Smooth muscle cell (in vitro differentiated cells): ENCODE measurements at regions not wholly inside any gene's neighbourhood (a gene's known extent, or its start where the extent isn't known, plus 50 kb on each side); places are given as distances from the start of the nearest gene placed in this dataset.

Experiments
- DNase-seq: peaks from one replicate; lab custom pipeline; 2025; ENCODE audit not compliant: unreplicated experiment; lab: John Stamatoyannopoulos, UW
- H2AFZ ChIP-seq: fragments of 200-600 bp; sonication (generic); 2 replicates; pipeline ENCODE4 v1.6.0; 2016; ENCODE audit warnings: antibody characterized with exemption, low read depth, mild to moderate bottlenecking
- H3F3A ChIP-seq: fragments of 200-600 bp; sonication (generic); 2 replicates; pipeline ENCODE4 v1.6.0; 2017; ENCODE audit warnings: antibody characterized with exemption, low read depth
- H3K27ac ChIP-seq: fragments of 200-600 bp; sonication (generic); 2 replicates; pipeline ENCODE4 v1.5.1; 2016; ENCODE audit warnings: low read depth, mild to moderate bottlenecking
- H3K27me3 ChIP-seq: fragments of 200-600 bp; sonication (generic); 2 replicates; pipeline ENCODE4 v1.6.1; 2016; ENCODE audit warnings: low read depth, mild to moderate bottlenecking
- H3K36me3 ChIP-seq: fragments of 200-600 bp; sonication (generic); 2 replicates; pipeline ENCODE4 v1.5.1; 2016; ENCODE audit warnings: low read depth
- H3K4me1 ChIP-seq: fragments of 200-600 bp; sonication (generic); 2 replicates; pipeline ENCODE4 v1.5.1; 2016; ENCODE audit warnings: low read depth
- H3K4me2 ChIP-seq: fragments of 200-600 bp; sonication (generic); 2 replicates; pipeline ENCODE4 v1.6.0; 2016; ENCODE audit warnings: mild to moderate bottlenecking
- H3K4me3 ChIP-seq: fragments of 200-600 bp; sonication (generic); 2 replicates; pipeline ENCODE4 v1.5.1; 2016; ENCODE audit warnings: mild to moderate bottlenecking
- H3K79me2 ChIP-seq: fragments of 200-600 bp; sonication (generic); 2 replicates; pipeline ENCODE4 v1.6.0; 2016; ENCODE audit warnings: low read depth, mild to moderate bottlenecking
- H3K9ac ChIP-seq: fragments of 200-600 bp; sonication (generic); 2 replicates; pipeline ENCODE4 v1.6.0; 2016; ENCODE audit warnings: low read depth
- H3K9me3 ChIP-seq: fragments of 200-600 bp; sonication (generic); replicated peaks from 2 replicates; pipeline ENCODE4 v1.5.1; 2016; ENCODE audit warnings: low read depth
- H4K20me1 ChIP-seq: fragments of 200-600 bp; sonication (generic); 2 replicates; pipeline ENCODE4 v1.6.0; 2016; ENCODE audit warnings: low read depth
- CTCF ChIP-seq: fragments of 200-600 bp; sonication (generic); IDR thresholded peaks from 2 replicates; pipeline ENCODE4 v1.5.1; 2017; ENCODE audit warnings: borderline replicate concordance, mild to moderate bottlenecking, antibody characterized with exemption; ENCODE audit not compliant: insufficient read depth, poor library complexity, severe bottlenecking
- WGBS: methylation state at CpG from one replicate; pipeline ENCODE4 v1.1.7; 2016; ENCODE audit warnings: low lambda C conversion rate; 5-methylcytosine and 5-hydroxymethylcytosine counted together

- H3K27ac ChIP-seq, result no peak overlapping the region
- H3K4me3 ChIP-seq, result no peak overlapping the region
- H3K9ac ChIP-seq, result no peak overlapping the region
- no peak for DNase-seq
- H4K20me1 ChIP-seq, result no peaks in the 10 kb centered on the region
- H3K9me3 ChIP-seq, result no peaks in the 10 kb centered on the region
- H3K27me3 ChIP-seq, result no peaks in the 10 kb centered on the region
- H3K79me2 ChIP-seq, result no peaks in the 10 kb centered on the region
- H3K4me2 ChIP-seq, result no peak overlapping the region
- no peak overlapping the region for H2AFZ ChIP-seq
- H3F3A ChIP-seq, result no peaks in the 10 kb centered on the region
- H3K4me1 ChIP-seq, result no peaks in the 10 kb centered on the region
- no peaks in the 10 kb centered on the region for H3K36me3 ChIP-seq
- no peak for TF ChIP-seq CTCF
Observed at GRCh38 chr12:81888106-81888740, 129.1 kb upstream of the PPFIA2 start.

DNA sequence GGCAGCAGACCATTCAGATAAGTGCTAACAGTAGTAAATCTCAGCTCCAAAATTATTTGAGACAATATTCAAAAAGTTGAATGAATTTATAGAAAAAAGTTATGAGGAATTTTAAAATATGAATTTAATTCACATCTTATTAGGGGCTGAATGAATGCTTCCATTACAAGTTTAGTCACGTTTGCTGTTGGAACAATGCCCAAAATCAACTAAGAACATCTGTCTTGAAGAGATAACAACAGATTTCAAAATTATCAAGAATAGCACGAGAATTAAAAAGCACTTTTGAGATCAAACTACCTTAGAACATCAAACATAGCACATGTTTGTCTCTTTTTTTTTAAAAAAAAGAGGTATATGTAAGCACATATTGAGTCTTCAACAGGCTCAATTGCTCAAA is 115.4 kb upstream of the PPFIA2 start:
- Histone ChIP-seq H3K4me3 (no peak overlapping the region), H3K27me3 (no peaks in the 10 kb centered on the region), H4K20me1 (no peaks in the 10 kb centered on the region), H3K79me2 (no peaks in the 10 kb centered on the region), H3K4me1 (no peaks in the 10 kb centered on the region), H3K36me3 (no peaks in the 10 kb centered on the region), H3K9me3 (no peaks in the 10 kb centered on the region), H2AFZ (no peak overlapping the region), H3F3A (no peaks in the 10 kb centered on the region), H3K4me2 (no peak overlapping the region), H3K9ac (no peak overlapping the region), H3K27ac (no peak overlapping the region)
- no peak for DNase-seq
- 63% methylated on average over 2 of the region's 2 CpGs for WGBS
- no peak for TF ChIP-seq CTCF

DNA sequence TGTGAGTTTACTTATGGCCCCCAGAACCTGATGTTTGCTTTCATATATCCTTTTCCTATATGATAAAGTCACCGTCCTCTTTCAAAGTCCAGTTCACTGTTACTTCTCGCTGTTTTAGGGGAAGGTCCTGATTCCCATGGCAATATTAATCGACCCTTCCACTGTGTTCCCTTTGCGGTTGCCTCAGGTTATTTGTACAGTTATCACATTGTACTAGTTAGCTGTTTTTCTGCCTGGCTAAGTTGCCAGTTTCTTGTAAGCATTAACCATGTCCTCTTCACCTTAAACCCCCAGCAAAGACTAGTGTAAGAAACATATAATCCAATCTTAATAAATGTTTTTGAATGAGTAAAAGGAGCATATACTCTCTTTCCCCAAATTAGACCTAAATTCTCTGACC is 115.0 kb upstream of the PPFIA2 start:
- no peak for DNase-seq
- H3K9me3 ChIP-seq, result no peaks in the 10 kb centered on the region
- no peak overlapping the region for H3K27ac ChIP-seq
- no peak for TF ChIP-seq CTCF
- H3K79me2 ChIP-seq, result no peaks in the 10 kb centered on the region
- no peak overlapping the region for H3K9ac ChIP-seq
- WGBS, result 80% methylated on average over 4 of the region's 4 CpGs
- no peaks in the 10 kb centered on the region for H3K27me3 ChIP-seq
- H3F3A ChIP-seq, result no peaks in the 10 kb centered on the region
- no peak overlapping the region for H2AFZ ChIP-seq
- H3K4me1 ChIP-seq, result no peaks in the 10 kb centered on the region
- H3K36me3 ChIP-seq, result no peaks in the 10 kb centered on the region
- H4K20me1 ChIP-seq, result no peaks in the 10 kb centered on the region
- H3K4me3 ChIP-seq, result no peak overlapping the region
- H3K4me2 ChIP-seq, result no peak overlapping the region

GRCh38 chr12:81872400-81872799 is 113.2 kb upstream of the PPFIA2 start:
- no peaks in the 10 kb centered on the region for H4K20me1 ChIP-seq
- no peaks in the 10 kb centered on the region for H3K9me3 ChIP-seq
- H3K36me3 ChIP-seq, result no peaks in the 10 kb centered on the region
- H3K4me1 ChIP-seq, result no peaks in the 10 kb centered on the region
- 50% methylated on average over 1 of the region's 1 CpG for WGBS
- H3K4me2 ChIP-seq, result no peak overlapping the region
- H3K9ac ChIP-seq, result no peak overlapping the region
- no peaks in the 10 kb centered on the region for H3K79me2 ChIP-seq
- TF ChIP-seq CTCF, result no peak
- no peak overlapping the region for H3K4me3 ChIP-seq
- H3K27ac ChIP-seq, result no peak overlapping the region
- no peaks in the 10 kb centered on the region for H3F3A ChIP-seq
- no peaks in the 10 kb centered on the region for H3K27me3 ChIP-seq
- DNase-seq, result no peak
- no peak overlapping the region for H2AFZ ChIP-seq
